Spleen (tissue), 11 donors: ENCODE measurements at regions not wholly inside any gene's neighbourhood (a gene's known extent, or its start where the extent isn't known, plus 50 kb on each side); places are given as distances from the start of the nearest gene placed in this dataset.

Experiments used
- DNase-seq: peaks from one replicate; pipeline ENCODE4 v3.0.0-alpha.2; 2020
- H3K27ac ChIP-seq, 8 donors: fragments of 200-600 bp; sonication (generic) in 7 of 8; 1 replicate in 4 of 8; 2 replicates in 4 of 8; pipeline versions ENCODE4 v1.5.0 to v1.8.0; 2016 to 2021; ENCODE audit warnings: inconsistent platforms in 4 of 8, mild to moderate bottlenecking in 4 of 8, moderate library complexity in 1 of 8
- H3K27me3 ChIP-seq, 7 donors: fragments of 200-600 bp; sonication (generic) in 6 of 7; replicated peaks in 1 of 7; 1 replicate in 4 of 7; 2 replicates in 3 of 7; pipeline versions ENCODE4 v1.5.0 to v1.8.0; 2016 to 2021; ENCODE audit warnings: inconsistent platforms in 3 of 7, mild to moderate bottlenecking in 1 of 7
- H3K36me3 ChIP-seq, 6 donors: fragments of 200-600 bp; sonication (generic) in 5 of 6; 1 replicate in 4 of 6; 2 replicates in 2 of 6; pipeline versions ENCODE4 v1.5.0 to v1.8.0; 2016 to 2021; ENCODE audit warnings: inconsistent platforms in 2 of 6
- H3K4me1 ChIP-seq, 6 donors: fragments of 200-600 bp; sonication (generic) in 5 of 6; 1 replicate in 3 of 6; 2 replicates in 3 of 6; pipeline versions ENCODE4 v1.5.0 to v1.8.0; 2016 to 2021; ENCODE audit warnings: inconsistent platforms in 3 of 6
- H3K4me3 ChIP-seq, 8 donors: fragments of 200-600 bp; sonication (generic) in 7 of 8; 1 replicate in 4 of 8; 2 replicates in 4 of 8; pipeline versions ENCODE4 v1.5.0 to v1.8.0; 2016 to 2021; ENCODE audit warnings: inconsistent platforms in 4 of 8, mild to moderate bottlenecking in 4 of 8, moderate library complexity in 2 of 8
- H3K9me3 ChIP-seq, 8 donors: fragments of 200-600 bp; sonication (generic) in 7 of 8; 1 replicate in 4 of 8; 2 replicates in 4 of 8; pipeline versions ENCODE4 v1.5.0 to v1.8.0; 2016 to 2021; ENCODE audit warnings: inconsistent platforms in 4 of 8
- POLR2A ChIP-seq, 3 donors: fragments of 450-650 bp; IDR thresholded peaks; one replicate each; pipeline ENCODE4 v1.5.1; 2017; ENCODE audit warnings: antibody characterized with exemption in 3 of 3, mild to moderate bottlenecking in 1 of 3
- POLR2AphosphoS5 ChIP-seq, 3 donors: sonication (generic); formaldehyde crosslinking; IDR thresholded peaks; one replicate each; pipeline ENCODE4 v1.5.1; 2017; ENCODE audit warnings: antibody characterized with exemption in 3 of 3
- whole genome bisulfite sequencing, 5 donors: extraction: QIAGEN DNeasy Blood & Tissue Kit in 3 of 5; methylation state at CpG; one replicate each; pipeline versions ENCODE4 v1.1.5 to v1.1.7; 2013 to 2018; 5-methylcytosine and 5-hydroxymethylcytosine counted together
- intact Hi-C: fragments of 100-400 bp; cut with DNase I; formaldehyde crosslinking; loops from one replicate; pipeline ENCODE4 v1.15.0; 2023; ENCODE audit warnings: low total_unique reads
- TF ChIP-seq, protein P1 (sequence below), 11 experiments: fragments of 200-600 bp in 7 of 11; fragments of 450-650 bp in 4 of 11; sonication (generic) in 4 of 11; IDR thresholded peaks in 8 of 11; conservative IDR thresholded peaks in 3 of 11; 1 replicate in 7 of 11; 2 replicates in 4 of 11; pipeline versions ENCODE4 v1.4.0 to v1.8.0; 2016 to 2021; ENCODE audit warnings: antibody characterized with exemption in 11 of 11, inconsistent platforms in 4 of 11, mild to moderate bottlenecking in 1 of 11
- donor health status: healthy with polysubstance abuse.
- donor health status: DM: no; HTN: no; CAD: no; lungs with moderate emphysema.
- donor health status: DM: no; HTN: no; CAD: no.
- donor health status: Bipolar disorder and iron deficiency.
- donor health status: healthy.
- donor health status: DM: no; HTN: no; CAD: no.
- donor health status: DM: yes; HTN: yes; CAD: no.

DNA sequence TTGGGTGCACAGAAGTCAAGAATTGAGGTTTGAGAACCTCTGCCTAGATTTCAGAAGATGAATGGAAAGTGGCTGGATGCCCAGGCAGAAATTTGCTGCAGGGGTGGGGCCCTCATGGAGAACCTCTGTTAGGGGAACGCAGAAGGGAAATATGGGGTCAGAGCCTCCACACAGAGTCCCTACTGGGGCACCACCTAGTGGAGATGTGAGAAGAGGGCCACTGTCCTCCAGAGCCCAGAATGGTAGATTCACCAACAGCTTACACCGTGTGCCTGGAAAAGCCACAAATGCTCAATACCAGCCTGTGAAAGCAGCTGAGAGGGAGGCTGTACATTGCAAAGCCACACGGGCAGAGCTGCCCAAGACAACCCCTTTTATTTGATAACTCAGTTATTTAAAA lies 383.5 kb downstream of the TLE4 start:
- no peak overlapping the region for H3K4me3 ChIP-seq
- no peak for DNase-seq
- peaks cover 0 to 13% (median 0%) of the 10 kb centered on the region in 8 donors for H3K9me3 ChIP-seq
- no peaks in the 10 kb centered on the region for H3K27me3 ChIP-seq
- WGBS, 5 donors, result 66 to 91% (median 76%) methylated on average over 3 of the region's 3 CpGs
- H3K36me3 ChIP-seq, result no peaks in the 10 kb centered on the region
- TF ChIP-seq, protein P1, sequence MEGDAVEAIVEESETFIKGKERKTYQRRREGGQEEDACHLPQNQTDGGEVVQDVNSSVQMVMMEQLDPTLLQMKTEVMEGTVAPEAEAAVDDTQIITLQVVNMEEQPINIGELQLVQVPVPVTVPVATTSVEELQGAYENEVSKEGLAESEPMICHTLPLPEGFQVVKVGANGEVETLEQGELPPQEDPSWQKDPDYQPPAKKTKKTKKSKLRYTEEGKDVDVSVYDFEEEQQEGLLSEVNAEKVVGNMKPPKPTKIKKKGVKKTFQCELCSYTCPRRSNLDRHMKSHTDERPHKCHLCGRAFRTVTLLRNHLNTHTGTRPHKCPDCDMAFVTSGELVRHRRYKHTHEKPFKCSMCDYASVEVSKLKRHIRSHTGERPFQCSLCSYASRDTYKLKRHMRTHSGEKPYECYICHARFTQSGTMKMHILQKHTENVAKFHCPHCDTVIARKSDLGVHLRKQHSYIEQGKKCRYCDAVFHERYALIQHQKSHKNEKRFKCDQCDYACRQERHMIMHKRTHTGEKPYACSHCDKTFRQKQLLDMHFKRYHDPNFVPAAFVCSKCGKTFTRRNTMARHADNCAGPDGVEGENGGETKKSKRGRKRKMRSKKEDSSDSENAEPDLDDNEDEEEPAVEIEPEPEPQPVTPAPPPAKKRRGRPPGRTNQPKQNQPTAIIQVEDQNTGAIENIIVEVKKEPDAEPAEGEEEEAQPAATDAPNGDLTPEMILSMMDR (IDR thresholded peaks at IDR 0.05 in 8 of 11, conservative IDR thresholded peaks at IDR 0.05 in 3 of 11), result peak in 5 of 11 experiments; percentile 6 to 40 (median 24)
- no peak for TF ChIP-seq POLR2A (IDR thresholded peaks at IDR 0.05)
- TF ChIP-seq POLR2AphosphoS5 (IDR thresholded peaks at IDR 0.05), result no peak
- no peaks in the 10 kb centered on the region for H3K4me1 ChIP-seq
- intact Hi-C loops, result no loop called here
- H3K27ac ChIP-seq, result no peak overlapping the region

DNA sequence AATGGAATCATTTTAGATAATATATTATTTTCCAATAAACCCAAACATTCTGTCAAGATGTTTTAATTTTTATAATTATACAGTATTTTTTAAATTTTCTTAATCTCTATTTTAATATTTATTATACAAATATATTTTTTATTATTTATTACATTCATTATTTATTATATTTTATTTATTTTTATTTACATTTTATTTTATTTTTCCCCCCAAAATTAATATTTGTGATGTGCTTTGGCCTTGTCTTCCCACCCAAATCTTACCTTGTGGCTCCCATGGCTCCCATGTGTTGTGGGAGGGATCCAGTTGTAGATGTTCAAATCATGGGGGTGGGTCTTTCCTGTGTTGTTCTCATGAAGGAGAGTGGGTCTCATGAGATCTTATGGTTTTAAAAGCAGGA lies 382.1 kb downstream of the TLE4 start:
- Histone ChIP-seq H3K36me3 (no peaks in the 10 kb centered on the region), H3K9me3 (peaks cover 0 to 13% (median 0%) of the 10 kb centered on the region in 8 donors), H3K27me3 (no peaks in the 10 kb centered on the region), H3K27ac (no peak overlapping the region), H3K4me1 (no peaks in the 10 kb centered on the region), H3K4me3 (no peak overlapping the region)
- DNase-seq, result no peak
- intact Hi-C loops, result no loop called here
- TF ChIP-seq POLR2A (IDR thresholded peaks at IDR 0.05) (no peak), POLR2AphosphoS5 (IDR thresholded peaks at IDR 0.05) (no peak)
- TF ChIP-seq, protein P1 (IDR thresholded peaks at IDR 0.05 in 8 of 11, conservative IDR thresholded peaks at IDR 0.05 in 3 of 11), result no peak

DNA sequence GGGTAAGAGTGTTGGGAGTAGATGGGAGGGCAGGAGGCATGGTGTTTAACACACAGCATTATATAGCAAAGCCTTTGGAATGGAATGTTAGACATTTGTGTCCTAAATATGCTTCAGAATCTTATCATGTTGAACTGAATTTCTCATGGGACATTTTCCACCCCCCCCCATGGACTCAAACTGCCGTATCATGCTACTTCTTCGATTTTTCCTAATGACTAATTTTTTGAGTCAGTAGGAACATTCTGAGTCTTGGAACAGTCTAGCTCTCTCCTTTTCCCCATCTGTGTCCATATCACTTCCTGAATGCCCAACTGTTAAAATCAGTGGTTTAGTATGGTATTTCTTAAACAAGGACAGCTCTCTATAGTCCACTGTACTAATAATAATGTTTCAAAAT lies 380.6 kb downstream of the TLE4 start:
- WGBS, 5 donors, result 81 to 97% (median 89%) methylated on average over 2 of the region's 2 CpGs
- H3K4me3 ChIP-seq, result no peak overlapping the region
- no peak overlapping the region for H3K27ac ChIP-seq

DNA sequence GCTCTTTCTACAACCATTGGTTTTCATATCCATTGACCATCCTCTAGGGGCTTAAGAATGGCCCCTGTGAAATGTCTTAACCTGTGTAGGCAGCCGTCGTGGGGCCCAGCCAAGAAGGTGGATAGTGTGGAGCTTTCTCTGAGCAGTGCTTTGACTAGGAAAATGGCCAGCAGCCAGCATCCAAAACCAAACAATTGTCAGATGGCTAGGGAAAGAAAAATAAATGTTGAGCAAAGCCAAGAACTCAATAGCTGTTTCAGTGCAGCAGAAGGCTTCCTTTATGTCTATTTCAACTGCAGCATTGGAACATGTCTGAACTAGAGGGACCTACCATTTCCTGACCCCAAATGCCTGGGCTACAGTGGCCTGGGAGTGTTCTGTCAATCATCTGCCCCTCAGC lies 374.9 kb downstream of the TLE4 start:
- DNase-seq, result no peak
- H3K27me3 ChIP-seq, result no peaks in the 10 kb centered on the region

More for the DNA sequence above, 380.6 kb downstream of the TLE4 start:
- Histone ChIP-seq H3K27me3 (no peaks in the 10 kb centered on the region), H3K4me1 (no peaks in the 10 kb centered on the region), H3K36me3 (no peaks in the 10 kb centered on the region), H3K9me3 (peaks cover 0 to 13% (median 0%) of the 10 kb centered on the region in 8 donors)
- intact Hi-C loops, result no loop called here
- DNase-seq, result no peak
- TF ChIP-seq POLR2A (IDR thresholded peaks at IDR 0.05), result no peak
- no peak for TF ChIP-seq POLR2AphosphoS5 (IDR thresholded peaks at IDR 0.05)
- TF ChIP-seq, protein P1 (IDR thresholded peaks at IDR 0.05 in 8 of 11, conservative IDR thresholded peaks at IDR 0.05 in 3 of 11), result no peak

More for the DNA sequence above, 374.9 kb downstream of the TLE4 start:
- intact Hi-C loops, result no loop called here
- TF ChIP-seq POLR2AphosphoS5 (IDR thresholded peaks at IDR 0.05) (no peak), POLR2A (IDR thresholded peaks at IDR 0.05) (no peak)
- TF ChIP-seq, protein P1 (IDR thresholded peaks at IDR 0.05 in 8 of 11, conservative IDR thresholded peaks at IDR 0.05 in 3 of 11), result no peak
- Histone ChIP-seq H3K9me3 (no peaks in the 10 kb centered on the region), H3K4me1 (no peaks in the 10 kb centered on the region), H3K36me3 (no peaks in the 10 kb centered on the region), H3K27ac (no peak overlapping the region), H3K4me3 (no peak overlapping the region)
- WGBS, 5 donors, result 90 to 100% (median 92%) methylated on average over 2 of the region's 2 CpGs
